ENCODE measurements at regions not wholly inside any gene's neighbourhood (a gene's known extent, or its start where the extent isn't known, plus 50 kb on each side); places are given as distances from the start of the nearest gene placed in this dataset.

DNA sequence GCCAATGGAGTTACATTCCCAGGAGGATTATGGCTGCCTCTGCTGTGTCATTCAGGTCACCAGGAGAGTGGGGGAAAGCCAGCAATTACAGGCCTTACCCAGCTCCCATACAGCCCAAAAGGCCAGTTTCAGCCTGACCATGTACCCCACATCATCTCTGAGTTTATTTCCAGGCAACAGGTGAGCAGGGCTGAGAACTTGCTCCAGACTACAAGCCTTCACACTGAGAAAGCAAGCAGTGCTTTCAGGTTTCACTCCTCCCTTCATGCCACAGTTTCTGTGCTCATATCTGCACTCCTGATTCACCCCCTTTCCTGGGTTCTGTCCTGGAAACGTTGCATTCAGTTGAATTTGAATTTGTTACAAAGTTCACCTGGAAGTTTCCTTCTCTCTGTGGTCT lies 68.1 kb upstream of the ABI3BP start:
- TF ChIP-seq CHD1 (IDR thresholded peaks at IDR 0.05; ENCODE audit: low read depth, low read length) (no peak), MXI1 (IDR thresholded peaks at IDR 0.05; ENCODE audit: borderline replicate concordance, low read depth, low read length) (no peak), CEBPB (IDR thresholded peaks at IDR 0.05; ENCODE audit: low read depth, low read length) (no peak), BHLHE40 (IDR thresholded peaks at IDR 0.05; ENCODE audit: low read depth, low read length) (no peak), RFX5 (IDR thresholded peaks at IDR 0.05; ENCODE audit: low read depth, low read length) (no peak), MAFK (IDR thresholded peaks at IDR 0.05; ENCODE audit: low read depth, low read length) (no peak), RAD21 (IDR thresholded peaks at IDR 0.05; ENCODE audit: low read length) (no peak), SMC3 (IDR thresholded peaks at IDR 0.05; ENCODE audit: low read depth, low read length) (no peak), RCOR1 (IDR thresholded peaks at IDR 0.05; ENCODE audit: insufficient replicate concordance, low read length) (no peak), FOS (IDR thresholded peaks at IDR 0.05; ENCODE audit: low read depth, low read length) (no peak), NFE2L2 (IDR thresholded peaks at IDR 0.05; ENCODE audit: low read depth, low read length) (no peak), POLR2A (IDR thresholded peaks at IDR 0.05; ENCODE audit: low read depth, low read length) (no peak)
- TF ChIP-seq, protein P1, sequence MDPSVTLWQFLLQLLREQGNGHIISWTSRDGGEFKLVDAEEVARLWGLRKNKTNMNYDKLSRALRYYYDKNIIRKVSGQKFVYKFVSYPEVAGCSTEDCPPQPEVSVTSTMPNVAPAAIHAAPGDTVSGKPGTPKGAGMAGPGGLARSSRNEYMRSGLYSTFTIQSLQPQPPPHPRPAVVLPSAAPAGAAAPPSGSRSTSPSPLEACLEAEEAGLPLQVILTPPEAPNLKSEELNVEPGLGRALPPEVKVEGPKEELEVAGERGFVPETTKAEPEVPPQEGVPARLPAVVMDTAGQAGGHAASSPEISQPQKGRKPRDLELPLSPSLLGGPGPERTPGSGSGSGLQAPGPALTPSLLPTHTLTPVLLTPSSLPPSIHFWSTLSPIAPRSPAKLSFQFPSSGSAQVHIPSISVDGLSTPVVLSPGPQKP (IDR thresholded peaks at IDR 0.05; ENCODE audit: borderline replicate concordance, low read depth, low read length), result no peak
- TF ChIP-seq, protein P2, sequence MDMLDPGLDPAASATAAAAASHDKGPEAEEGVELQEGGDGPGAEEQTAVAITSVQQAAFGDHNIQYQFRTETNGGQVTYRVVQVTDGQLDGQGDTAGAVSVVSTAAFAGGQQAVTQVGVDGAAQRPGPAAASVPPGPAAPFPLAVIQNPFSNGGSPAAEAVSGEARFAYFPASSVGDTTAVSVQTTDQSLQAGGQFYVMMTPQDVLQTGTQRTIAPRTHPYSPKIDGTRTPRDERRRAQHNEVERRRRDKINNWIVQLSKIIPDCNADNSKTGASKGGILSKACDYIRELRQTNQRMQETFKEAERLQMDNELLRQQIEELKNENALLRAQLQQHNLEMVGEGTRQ (IDR thresholded peaks at IDR 0.05; ENCODE audit: low read depth, low read length), result no peak
- Histone ChIP-seq H2BK120ac (ENCODE audit: low read depth, low read length) (0 out of 2 replicates have a peak overlapping the region, but pooled peaks have one; percentile 30), H3K27ac (ENCODE audit: insufficient read depth, low read length) (no peak overlapping the region), H3K36me3 (ENCODE audit: control insufficient read depth, insufficient read depth, low read length) (no peaks in the 10 kb centered on the region), H3K56ac (ENCODE audit: extremely low read depth, insufficient read depth, low read length) (no peak overlapping the region), H3K9me1 (ENCODE audit: insufficient read depth, low read length) (no peaks in the 10 kb centered on the region), H3K18ac (ENCODE audit: low read depth, low read length) (no peak overlapping the region), H2AFZ (replicated peaks; ENCODE audit: low read length, poor library complexity) (peak overlapping the region; percentile 44), H3K14ac (replicated peaks; ENCODE audit: low read depth, low read length) (no peak overlapping the region), H3K23ac (ENCODE audit: low read depth, low read length) (no peak overlapping the region), H3K4me3 (ENCODE audit: insufficient read depth, low read depth, low read length) (no peak overlapping the region), H3K27me3 (ENCODE audit: control insufficient read depth, insufficient read depth, low read length) (no peaks in the 10 kb centered on the region), H4K8ac (ENCODE audit: low read depth in 2 of 2, low read length in 2 of 2) (peak overlapping the region in 1 of 2 experiments; percentile 66; a peak in 2 of 4 replicates), H2BK5ac (ENCODE audit: low read depth, low read length, poor library complexity, severe bottlenecking) (no peak overlapping the region), H3K4ac (ENCODE audit: low read depth, low read length) (no peak overlapping the region; the same call in 1 of the 2 replicates), H3K4me1 (ENCODE audit: control insufficient read depth, insufficient read depth, low read length) (peaks cover 4% of the 10 kb centered on the region; the same call in 1 of the 2 replicates), H3K4me2 (ENCODE audit: low read depth, low read length) (no peak overlapping the region), H2AK5ac (ENCODE audit: low read depth, low read length) (no peak overlapping the region; the same call in 1 of the 2 replicates), H2BK15ac (ENCODE audit: low read depth, low read length) (no peak overlapping the region; the same call in 2 of the 3 replicates), H4K20me1 (ENCODE audit: insufficient read depth, low read length) (no peaks in the 10 kb centered on the region), H2AK9ac (replicated peaks; ENCODE audit: low read depth, low read length, poor library complexity) (no peak overlapping the region), H2BK20ac (ENCODE audit: low read depth, low read length) (peak overlapping the region; percentile 25; the same call in 1 of the 2 replicates), H3K79me1 (ENCODE audit: low read depth in 1 of 2, low read length in 2 of 2) (no peaks in the 10 kb centered on the region), H4K91ac (ENCODE audit: insufficient read depth, low read depth, low read length) (no peak overlapping the region), H4K5ac (ENCODE audit: low read depth, low read length) (no peak overlapping the region), H3K9me3 (ENCODE audit: control insufficient read depth, insufficient read depth, low read length) (no peaks in the 10 kb centered on the region; the same call in 1 of the 2 replicates), H3K9ac (ENCODE audit: low read depth, low read length) (no peak overlapping the region)
- intact Hi-C loops (cut with micrococcal nuclease), result no loop called here
- in situ Hi-C loops (cut with MboI; ENCODE audit: low sequenced_read_pairs), result no loop called here
- DNase-seq (no peak), ATAC-seq (ENCODE audit: low read depth) (no peak)
- WGBS, 2 experiments (ENCODE audit: extremely low coverage in 2 of 2, insufficient read length in 1 of 2), result 83% methylated on average over 1 of the region's 1 CpG; no CpG with 5 or more reads in 1 of the 2 experiments
- dilution Hi-C loops (cut with HindIII; ENCODE audit: low sequenced_read_pairs, unreplicated experiment), result no loop called here
- POLR2A ChIA-PET (ENCODE audit: unreplicated experiment), result no interaction called here
- no TSS peak for BruUV-seq (replicated peaks)
- CTCF ChIA-PET, result no interaction called here

All from IMR-90 (cell line).